ENCODE measurements at regions not wholly inside any gene's neighbourhood (a gene's known extent, or its start where the extent isn't known, plus 50 kb on each side); places are given as distances from the start of the nearest gene placed in this dataset.

DNA sequence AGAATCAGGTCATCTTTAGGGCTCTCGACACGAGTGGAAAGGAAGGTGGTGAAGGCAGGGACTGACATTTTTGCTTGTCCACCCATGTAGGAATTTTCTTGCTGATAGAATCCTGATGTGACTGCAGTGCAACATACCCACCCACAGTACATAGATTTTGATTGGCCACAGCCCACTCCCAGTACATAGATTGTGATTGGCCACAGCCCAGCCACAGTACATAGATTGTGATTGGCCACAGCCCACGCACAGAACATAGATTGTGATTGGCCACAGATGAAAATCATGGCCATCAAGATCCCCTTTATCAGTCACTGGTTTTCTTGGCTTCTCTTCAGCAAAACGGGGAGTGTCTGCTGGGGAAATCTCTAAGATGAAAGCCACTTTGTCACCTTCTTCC lies 1041.5 kb downstream of the AACS start:
- DNase-seq (ENCODE audit: low read depth) = no peak

DNA sequence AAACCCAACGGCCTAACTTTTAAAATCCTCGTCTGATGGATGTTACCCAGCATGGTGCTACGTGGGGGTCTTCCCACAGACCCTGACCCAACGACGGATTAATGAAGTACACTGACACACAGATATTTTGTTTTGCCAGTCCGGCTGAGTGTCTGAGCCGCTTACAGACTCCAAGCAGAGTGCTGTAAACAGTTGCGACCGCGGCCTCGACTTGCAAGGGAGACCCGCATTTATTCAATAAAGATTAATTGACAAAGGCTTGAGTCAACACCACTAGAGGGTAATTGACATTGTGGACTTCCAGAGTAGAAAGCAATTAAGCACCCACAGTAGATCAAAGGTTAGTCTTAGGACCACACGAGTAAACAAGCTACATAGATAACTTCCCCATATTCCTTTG lies 1042.4 kb downstream of the AACS start:
- no peak for DNase-seq (ENCODE audit: low read depth)

GRCh38 chr12:126108247-126108646 lies 1043.0 kb downstream of the AACS start:
- DNase-seq (ENCODE audit: low read depth) = no peak

DNA sequence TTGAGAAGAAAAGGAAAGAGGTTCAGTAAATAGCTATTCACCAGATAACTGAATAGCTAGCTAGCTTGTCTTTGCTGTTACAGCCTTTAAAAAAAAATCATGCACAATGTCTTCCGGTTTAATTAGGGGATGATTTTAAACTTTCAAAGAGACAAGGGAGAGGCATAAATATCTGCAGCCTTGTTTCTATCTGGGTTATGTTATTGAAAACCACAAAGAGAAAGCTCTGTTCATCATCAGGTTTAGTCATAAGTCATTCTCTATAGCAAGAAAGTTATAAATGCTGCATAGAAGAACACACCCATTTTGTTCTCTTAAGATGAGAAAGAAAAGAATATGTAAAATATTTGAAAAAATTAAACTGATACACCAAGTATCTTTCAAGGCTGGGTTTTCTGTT lies 1046.9 kb downstream of the AACS start:
- no peak for DNase-seq (ENCODE audit: low read depth)

GRCh38 chr12:126112849-126113248 lies 1047.6 kb downstream of the AACS start:
- no peak for DNase-seq (ENCODE audit: low read depth)

GRCh38 chr12:126114441-126114840 lies 1049.2 kb downstream of the AACS start:
- no peak for DNase-seq (ENCODE audit: low read depth)

GRCh38 chr12:126117502-126117901 lies 1052.3 kb downstream of the AACS start:
- DNase-seq (ENCODE audit: low read depth) = no peak

GRCh38 chr12:126139355-126139754 lies 1074.1 kb downstream of the AACS start:
- no peak for DNase-seq (ENCODE audit: low read depth)

DNA sequence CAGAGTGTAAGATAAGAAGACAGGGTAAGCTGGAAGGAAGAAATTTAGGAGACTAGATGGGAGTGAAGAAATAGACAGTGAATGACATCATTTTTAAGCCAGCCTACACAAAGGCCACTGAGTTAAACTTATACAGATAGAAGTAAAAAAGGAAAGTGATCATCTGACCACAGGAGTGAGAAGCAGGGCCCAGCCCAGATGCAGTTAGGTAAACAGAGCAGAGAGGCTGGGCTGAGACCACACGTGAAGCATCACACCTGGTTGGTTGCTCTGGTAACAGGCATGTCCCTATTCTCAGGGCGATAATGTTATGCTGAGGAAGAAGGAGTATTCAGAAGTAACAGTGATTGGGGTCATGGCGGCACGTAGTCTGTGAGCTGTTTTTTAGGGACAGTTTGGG lies 1079.4 kb downstream of the AACS start:
- DNase-seq (ENCODE audit: low read depth) = no peak

GRCh38 chr12:126147321-126147720 lies 1082.1 kb downstream of the AACS start:
- no peak for DNase-seq (ENCODE audit: low read depth)

DNA sequence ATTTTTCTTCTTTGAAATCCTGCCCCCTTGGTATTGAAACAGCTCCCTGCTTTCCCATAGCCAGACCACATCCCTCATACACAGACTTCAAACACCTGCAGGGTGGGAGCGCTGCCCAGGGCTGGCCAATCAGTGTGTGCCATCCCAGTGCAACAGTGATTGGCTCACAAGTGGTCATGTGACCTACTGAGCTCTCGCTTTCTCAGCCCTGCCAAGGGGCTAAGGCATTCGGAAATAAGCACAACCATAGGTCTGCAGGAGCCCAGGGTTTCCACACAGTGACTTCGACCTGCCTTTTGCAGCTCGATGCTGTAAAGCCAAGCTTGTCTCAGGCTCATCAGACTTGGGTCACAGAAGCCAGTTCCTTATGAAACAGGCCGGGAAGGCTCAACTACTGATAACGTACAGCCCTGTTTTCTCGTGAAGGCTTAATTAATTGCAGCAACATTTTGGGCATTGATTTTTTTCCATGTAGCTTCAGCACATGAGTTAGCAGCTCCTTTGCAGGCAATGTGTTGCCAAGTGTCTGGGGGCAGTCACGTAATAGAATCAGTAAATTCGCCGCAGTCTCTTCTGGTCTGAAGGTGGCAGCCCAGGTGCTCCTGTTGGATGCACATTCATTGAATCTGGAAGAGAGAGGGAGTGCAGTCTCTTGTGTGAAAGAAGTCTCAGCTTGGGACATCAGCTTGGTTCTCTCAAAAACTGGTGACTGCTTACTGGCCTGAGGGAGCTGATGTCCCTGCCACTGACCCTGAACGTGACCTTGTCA lies 1091.8 kb downstream of the AACS start:
- no peak for DNase-seq (ENCODE audit: low read depth)

DNA sequence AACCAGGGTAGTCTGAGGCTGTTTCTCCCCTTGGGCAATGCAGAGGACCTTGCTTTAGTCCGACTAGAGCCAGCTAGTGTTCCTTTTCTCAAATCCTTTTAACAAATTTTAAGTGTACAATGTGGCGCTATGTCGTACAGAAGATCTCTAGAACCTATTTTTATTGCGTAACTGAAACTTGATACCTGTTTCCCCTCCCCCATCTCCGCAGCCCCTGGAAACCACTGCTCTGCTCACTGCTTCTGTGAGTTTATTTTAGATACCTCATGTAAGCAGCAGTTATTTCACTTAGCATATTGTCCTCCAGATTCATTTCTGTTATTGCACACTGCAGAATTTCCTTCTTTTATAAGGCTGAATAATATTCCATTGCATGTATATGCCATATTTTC lies 1092.3 kb downstream of the AACS start:
- no peak for DNase-seq (ENCODE audit: low read depth)

- no peak for DNase-seq (ENCODE audit: low read depth)
Measured at GRCh38 chr12:126159139-126159538, 1093.9 kb downstream of the AACS start.

GRCh38 chr12:126160912-126161311 lies 1095.7 kb downstream of the AACS start:
- no peak for DNase-seq (ENCODE audit: low read depth)

- DNase-seq (ENCODE audit: low read depth) = no peak
Measured at GRCh38 chr12:126163984-126164383, 1098.7 kb downstream of the AACS start.

DNA sequence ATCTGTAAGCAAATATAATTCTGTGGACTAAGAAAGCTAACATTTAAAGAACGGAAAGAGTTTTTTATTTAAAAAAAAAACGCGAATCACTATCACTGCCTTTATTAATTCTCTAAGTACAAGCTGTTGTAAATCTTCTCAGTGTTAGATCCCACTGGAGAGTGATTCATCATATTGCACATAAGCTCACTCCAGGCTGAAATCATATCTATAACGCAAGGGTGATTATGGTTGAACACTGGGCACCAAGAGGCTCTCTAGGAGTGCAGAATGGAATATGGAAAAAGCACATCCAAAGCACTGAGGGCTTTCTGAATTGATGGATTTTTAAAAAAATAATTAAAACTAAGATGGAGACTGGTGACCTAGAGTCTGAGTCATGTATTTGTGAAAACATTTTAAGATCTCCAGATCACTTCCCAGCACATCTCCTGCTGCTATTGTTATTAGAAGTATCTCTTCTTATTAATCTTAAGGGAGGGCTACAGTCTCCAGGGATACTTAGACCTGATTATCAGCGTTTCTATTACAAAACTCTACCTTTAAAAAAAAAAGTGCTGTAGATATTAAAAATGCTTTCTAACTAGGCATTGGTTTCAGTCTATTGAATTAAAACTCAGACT lies 1106.8 kb downstream of the AACS start:
- DNase-seq (ENCODE audit: low read depth) = no peak

GRCh38 chr12:126182619-126183236 lies 1117.5 kb downstream of the AACS start:
- no peak for DNase-seq (ENCODE audit: low read depth)

DNA sequence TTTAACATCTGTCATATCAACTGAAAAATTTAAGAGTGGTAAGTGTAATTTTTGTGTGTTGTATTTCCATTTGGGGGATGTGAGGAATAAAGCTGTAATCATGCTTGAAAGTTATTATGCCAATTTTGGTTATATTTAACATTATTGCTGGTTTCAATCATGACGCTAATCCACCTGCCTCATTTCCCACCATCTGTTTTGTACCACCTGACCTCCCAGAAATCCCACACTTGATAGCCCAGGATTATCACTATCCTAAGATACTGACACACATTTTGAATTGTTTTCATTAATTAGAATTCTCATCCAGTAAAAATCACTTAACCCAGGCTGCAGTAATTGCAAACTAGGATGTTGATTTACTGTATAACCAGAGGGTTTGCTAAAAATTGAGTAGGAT lies 1119.8 kb downstream of the AACS start:
- DNase-seq (ENCODE audit: low read depth) = no peak

GRCh38 chr12:126189856-126190255 lies 1124.6 kb downstream of the AACS start:
- DNase-seq (ENCODE audit: low read depth) = no peak

DNA sequence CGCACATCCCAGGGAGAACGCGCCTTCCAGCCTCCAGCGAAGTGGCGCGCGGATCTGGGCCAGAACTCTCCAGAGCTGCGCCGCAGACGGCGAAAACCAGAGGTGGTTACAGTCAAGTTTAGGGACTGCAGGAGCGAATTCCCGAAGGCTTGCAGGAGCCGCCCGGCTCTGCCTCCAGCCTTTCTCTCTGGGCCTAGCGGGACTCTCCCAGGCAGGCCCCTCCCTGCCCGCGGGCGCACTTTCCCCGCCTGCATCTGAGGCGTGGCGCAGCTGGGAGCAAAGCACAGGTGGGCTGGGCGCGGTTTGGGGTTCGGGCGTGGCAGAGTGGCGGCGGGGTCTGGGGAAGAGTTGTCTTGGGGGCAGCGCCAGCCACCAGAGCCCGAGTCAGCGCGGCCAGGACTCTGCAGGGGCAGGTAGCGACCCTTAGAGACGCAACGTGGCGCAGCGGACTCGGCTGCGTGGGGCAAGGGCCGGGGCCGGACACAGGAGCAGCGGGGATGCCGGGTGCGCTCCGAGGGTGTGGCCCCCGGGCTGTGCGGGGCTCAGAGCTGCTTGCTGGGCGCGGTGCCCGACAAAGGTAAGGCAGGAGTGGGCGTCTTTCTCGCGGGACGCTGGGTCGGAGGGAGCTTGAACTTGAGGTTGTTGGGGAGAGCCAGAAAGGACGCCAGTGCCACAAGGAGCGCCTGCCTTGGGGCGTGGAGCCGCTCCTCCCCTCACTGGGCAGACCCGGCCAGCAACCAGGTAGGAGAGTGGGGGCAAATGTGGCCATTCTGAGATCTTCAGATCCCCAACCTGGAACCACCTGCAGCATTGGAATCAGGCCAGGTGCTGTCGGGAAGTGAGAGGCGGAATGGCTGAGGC lies 1126.0 kb downstream of the AACS start:
- DNase-seq (ENCODE audit: low read depth) = no peak

DNA sequence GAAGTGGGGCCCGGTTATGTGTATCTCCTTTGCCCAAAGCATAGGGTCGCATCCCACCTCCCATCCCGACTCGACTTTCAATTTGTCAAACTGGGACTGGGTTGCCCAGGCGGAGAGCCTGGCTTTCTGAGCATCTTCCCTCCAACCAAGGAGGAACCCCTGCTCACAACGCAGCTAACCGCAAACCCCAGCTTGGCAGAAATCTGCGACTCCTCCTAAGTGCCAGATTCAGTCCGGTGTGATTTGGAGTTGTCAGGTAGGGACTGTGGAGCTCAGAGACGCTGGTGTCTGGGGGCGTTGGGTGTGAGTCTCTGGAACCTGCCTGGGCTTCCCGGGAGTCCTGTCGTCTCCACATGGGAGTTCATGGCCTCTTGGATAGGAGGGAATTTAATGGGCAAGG lies 1126.7 kb downstream of the AACS start:
- DNase-seq (ENCODE audit: low read depth) = no peak

- DNase-seq (ENCODE audit: low read depth) = no peak
Measured at GRCh38 chr12:126193190-126193589, 1128.0 kb downstream of the AACS start.

GRCh38 chr12:126196263-126196662 lies 1131.0 kb downstream of the AACS start:
- DNase-seq (ENCODE audit: low read depth) = no peak
